Right lobe of liver (tissue), 4 donors: ENCODE measurements at regions not wholly inside any gene's neighbourhood (a gene's known extent, or its start where the extent isn't known, plus 50 kb on each side); places are given as distances from the start of the nearest gene placed in this dataset.

Experiments
- POLR2A ChIP-seq: fragments of 450-650 bp; IDR thresholded peaks from one replicate; pipeline ENCODE4 v1.6.1; 2017; ENCODE audit warnings: antibody characterized with exemption, mild to moderate bottlenecking
- TF ChIP-seq, protein P1 (sequence below), 4 donors: fragments of 200-600 bp in 3 of 4; fragments of 450-650 bp in 1 of 4; IDR thresholded peaks; one replicate each; pipeline versions ENCODE4 v1.5.1 to v1.8.0; 2016 to 2022; ENCODE audit warnings: antibody characterized with exemption in 4 of 4, mild to moderate bottlenecking in 2 of 4
- donor health status: DM: no; HTN: no; CAD: no.
- donor health status: DM: no; HTN: no; CAD: no.
- donor health status: DM: no; HTN: yes; CAD: no.

DNA sequence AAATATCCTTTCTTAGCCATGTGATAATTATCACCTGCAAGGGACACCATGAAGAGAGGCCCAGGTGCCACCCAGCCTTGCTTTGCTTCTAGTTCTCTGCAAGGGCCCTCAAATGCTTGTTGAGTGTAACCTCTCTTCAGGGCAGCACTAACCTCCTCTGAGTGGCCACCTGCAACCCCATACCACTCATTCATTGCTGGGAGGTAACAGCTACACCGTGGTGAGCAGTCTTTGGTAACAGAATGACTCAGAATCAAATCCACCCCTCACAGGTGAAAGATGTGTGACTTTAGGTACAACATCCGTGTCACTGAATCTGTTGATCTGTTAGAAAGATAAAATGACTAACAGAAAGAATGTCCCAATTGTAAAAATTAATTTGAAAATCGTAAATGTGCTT lies 365.1 kb upstream of the TRPC7 start:
- TF ChIP-seq, protein P1, sequence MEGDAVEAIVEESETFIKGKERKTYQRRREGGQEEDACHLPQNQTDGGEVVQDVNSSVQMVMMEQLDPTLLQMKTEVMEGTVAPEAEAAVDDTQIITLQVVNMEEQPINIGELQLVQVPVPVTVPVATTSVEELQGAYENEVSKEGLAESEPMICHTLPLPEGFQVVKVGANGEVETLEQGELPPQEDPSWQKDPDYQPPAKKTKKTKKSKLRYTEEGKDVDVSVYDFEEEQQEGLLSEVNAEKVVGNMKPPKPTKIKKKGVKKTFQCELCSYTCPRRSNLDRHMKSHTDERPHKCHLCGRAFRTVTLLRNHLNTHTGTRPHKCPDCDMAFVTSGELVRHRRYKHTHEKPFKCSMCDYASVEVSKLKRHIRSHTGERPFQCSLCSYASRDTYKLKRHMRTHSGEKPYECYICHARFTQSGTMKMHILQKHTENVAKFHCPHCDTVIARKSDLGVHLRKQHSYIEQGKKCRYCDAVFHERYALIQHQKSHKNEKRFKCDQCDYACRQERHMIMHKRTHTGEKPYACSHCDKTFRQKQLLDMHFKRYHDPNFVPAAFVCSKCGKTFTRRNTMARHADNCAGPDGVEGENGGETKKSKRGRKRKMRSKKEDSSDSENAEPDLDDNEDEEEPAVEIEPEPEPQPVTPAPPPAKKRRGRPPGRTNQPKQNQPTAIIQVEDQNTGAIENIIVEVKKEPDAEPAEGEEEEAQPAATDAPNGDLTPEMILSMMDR (IDR thresholded peaks at IDR 0.05) = no peak
- TF ChIP-seq POLR2A = no peak
